HCT116 (cell line): ENCODE measurements at regions not wholly inside any gene's neighbourhood (a gene's known extent, or its start where the extent isn't known, plus 50 kb on each side); places are given as distances from the start of the nearest gene placed in this dataset.

Source experiments
- ATAC-seq: fragments of 200-7000 bp; cut with Tn5 transposase; 2 replicates; pipeline ENCODE4 v1.9.1; 2020; ENCODE audit warnings: mild to moderate bottlenecking, moderate library complexity
- BruUV-seq: library from RNA; stranded (reverse); fragments of 400-500 nt; replicated peaks from 2 replicates; lab custom pipeline; 2021; lab: Mats Ljungman, UMichigan
- CTCF ChIA-PET: fragments of 300-600 bp; sonication (Branson Sonifier 250); formaldehyde crosslinking; loops from one replicate; lab custom pipeline; 2021; ENCODE audit warnings: antibody characterized with exemption; lab: Charles Lee
- POLR2A ChIA-PET: fragments of 300-600, 350-600 bp; sonication (Branson Sonifier 250); formaldehyde crosslinking; loops from one replicate; lab custom pipeline; 2021; ENCODE audit warnings: antibody characterized with exemption; lab: Charles Lee
- RAD21 ChIA-PET, 2 experiments: fragments of 300-600 bp; sonication (Branson Sonifier 250); formaldehyde crosslinking; loops; one replicate each; lab custom pipeline; 2023; ENCODE audit warnings: low total read pairs in 2 of 2; ENCODE audit not compliant: uncharacterized antibody in 2 of 2, unreplicated experiment in 2 of 2, low non-redundant PET in 1 of 2; lab: Charles Lee
- DNase-seq: peaks from one replicate; pipeline ENCODE4 v3.0.0-alpha.2; 2010; ENCODE audit warnings: low read depth, low spot score
- H2AFZ ChIP-seq: fragments of 200-600 bp; shearing (Covaris generic), sonication (generic); 2 replicates; pipeline ENCODE4 v1.6.1; 2017; ENCODE audit warnings: low read depth, mixed run types, mixed read lengths, antibody characterized with exemption, low read length; ENCODE audit not compliant: poor library complexity, severe bottlenecking
- H3K27ac ChIP-seq: 2 replicates; pipeline ENCODE4 v1.5.1; 2012; ENCODE audit warnings: low read depth, low read length
- H3K27me3 ChIP-seq: fragments of 200-600 bp; sonication (generic); 2 replicates; pipeline ENCODE4 v1.6.1; 2016; ENCODE audit warnings: mixed run types, low read length, mixed read lengths; ENCODE audit not compliant: insufficient read depth
- H3K36me3 ChIP-seq, 2 experiments: fragments of 200-500 bp in 1 of 2; fragments of 200-600 bp in 1 of 2; sonication (Bioruptor generic) in 1 of 2; sonication (generic) in 1 of 2; 2 replicates each; pipeline versions ENCODE4 v1.5.1 to v1.6.1; 2014 to 2016; ENCODE audit warnings: low read length in 2 of 2, inconsistent platforms in 1 of 2, mixed read lengths in 1 of 2, mixed run types in 1 of 2; ENCODE audit not compliant: insufficient read depth in 2 of 2, control insufficient read depth in 1 of 2
- H3K4me1 ChIP-seq, 2 experiments: fragments of 200-600 bp in 1 of 2; sonication (generic) in 1 of 2; 2 replicates each; pipeline versions ENCODE4 v1.5.1 to v1.6.1; 2012 to 2017; ENCODE audit warnings: low read length in 2 of 2, inconsistent platforms in 1 of 2, mild to moderate bottlenecking in 1 of 2, mixed read lengths in 1 of 2, mixed run types in 1 of 2, moderate library complexity in 1 of 2; ENCODE audit not compliant: insufficient read depth in 2 of 2, control insufficient read depth in 1 of 2
- H3K4me2 ChIP-seq: fragments of 200-600 bp; sonication (generic); 2 replicates; pipeline ENCODE4 v1.6.1; 2017; ENCODE audit warnings: mixed run types, low read length, mixed read lengths
- H3K4me3 ChIP-seq, 2 experiments: fragments of 200-600 bp in 1 of 2; sonication (generic) in 1 of 2; replicated peaks in 1 of 2; 2 replicates each; pipeline ENCODE4 v1.5.1; 2011 to 2016; ENCODE audit warnings: low read length in 2 of 2, control low read depth in 1 of 2, low read depth in 1 of 2, mild to moderate bottlenecking in 1 of 2, mixed read lengths in 1 of 2, mixed run types in 1 of 2
- H3K79me2 ChIP-seq: fragments of 200-600 bp; sonication (generic); 2 replicates; pipeline ENCODE4 v1.6.1; 2017; ENCODE audit warnings: mild to moderate bottlenecking, mixed run types, low read length, moderate library complexity, mixed read lengths; ENCODE audit not compliant: insufficient read depth
- H3K9ac ChIP-seq: fragments of 200-600 bp; sonication (generic); 2 replicates; pipeline ENCODE4 v1.6.1; 2016; ENCODE audit warnings: low read length, mixed read lengths
- H3K9me2 ChIP-seq: fragments of 200-600 bp; sonication (generic), shearing (Covaris generic); 2 replicates; pipeline ENCODE4 v1.6.1; 2017; ENCODE audit warnings: mixed run types, mild to moderate bottlenecking, moderate library complexity; ENCODE audit not compliant: insufficient read depth
- H3K9me3 ChIP-seq, 2 experiments: fragments of 200-500 bp in 1 of 2; fragments of 200-600 bp in 1 of 2; sonication (Bioruptor generic) in 1 of 2; sonication (generic) in 1 of 2; 2 replicates each; pipeline ENCODE4 v1.6.1; 2014 to 2017; ENCODE audit warnings: low read length in 2 of 2, mixed read lengths in 2 of 2, inconsistent platforms in 1 of 2, low read depth in 1 of 2, mild to moderate bottlenecking in 1 of 2, mixed run types in 1 of 2, moderate library complexity in 1 of 2; ENCODE audit not compliant: control insufficient read depth in 1 of 2, insufficient read depth in 1 of 2
- H4K20me1 ChIP-seq: fragments of 200-600 bp; sonication (generic), shearing (Covaris generic); 2 replicates; pipeline ENCODE4 v1.6.1; 2017; ENCODE audit warnings: mixed run types, mild to moderate bottlenecking, moderate library complexity; ENCODE audit not compliant: insufficient read depth
- ATF3 ChIP-seq: IDR thresholded peaks from 2 replicates; pipeline ENCODE4 v1.6.1; 2012
- CBX3 ChIP-seq: IDR thresholded peaks from 2 replicates; pipeline ENCODE4 v1.6.1; 2012; ENCODE audit warnings: low read depth
- EZH2phosphoT487 ChIP-seq: fragments of 200-600 bp; IDR thresholded peaks from 2 replicates; pipeline ENCODE4 v1.6.1; 2018; ENCODE audit warnings: antibody characterized with exemption, borderline replicate concordance
- FOSL1 ChIP-seq: IDR thresholded peaks from 2 replicates; pipeline ENCODE4 v1.6.1; 2012; ENCODE audit warnings: low read depth
- MAX ChIP-seq: IDR thresholded peaks from 2 replicates; pipeline ENCODE4 v1.6.1; 2012
- POLR2AphosphoS5 ChIP-seq: IDR thresholded peaks from 2 replicates; pipeline ENCODE4 v1.6.1; 2011; ENCODE audit warnings: mild to moderate bottlenecking, low read depth, low read length, moderate library complexity
- REST ChIP-seq: IDR thresholded peaks from 2 replicates; pipeline ENCODE4 v1.6.1; 2012; ENCODE audit warnings: low read depth
- SIN3A ChIP-seq: IDR thresholded peaks from 2 replicates; pipeline ENCODE4 v1.6.1; 2012; ENCODE audit warnings: low read depth
- SP1 ChIP-seq: IDR thresholded peaks from 2 replicates; pipeline ENCODE4 v1.6.1; 2012; ENCODE audit warnings: low read depth
- YY1 ChIP-seq: IDR thresholded peaks from 2 replicates; pipeline ENCODE4 v1.6.1; 2011; ENCODE audit warnings: low read length, low read depth, moderate library complexity, mild to moderate bottlenecking; ENCODE audit not compliant: insufficient replicate concordance; ENCODE audit errors: extremely low read depth
- ZNF274 ChIP-seq: fragments of 200-500 bp; sonication (Bioruptor generic); IDR thresholded peaks from 2 replicates; pipeline ENCODE4 v1.6.1; 2014; ENCODE audit warnings: mild to moderate bottlenecking, low read depth, low read length, inconsistent platforms
- intact Hi-C: fragments of 100-400 bp; cut with micrococcal nuclease; formaldehyde crosslinking; loops from 2 replicates; pipeline ENCODE4 v1.10.0; 2022

- BruUV-seq = no TSS peak
- no peaks in the 10 kb centered on the region for H3K27me3 ChIP-seq
- peaks cover 6 to 8% of the 10 kb centered on the region in 2 experiments; a peak in 3 of 4 replicates for H3K4me1 ChIP-seq
- no peak overlapping the region for H3K9ac ChIP-seq
- DNase-seq (no peak), ATAC-seq (no peak)
- H3K36me3 ChIP-seq = no peaks in the 10 kb centered on the region
- no peak for TF ChIP-seq ATF3
- POLR2A ChIA-PET = no interaction called here
- no peak overlapping the region for H3K4me3 ChIP-seq
- H4K20me1 ChIP-seq = no peaks in the 10 kb centered on the region
- no peaks in the 10 kb centered on the region for H3K79me2 ChIP-seq
- no peak overlapping the region for H3K4me2 ChIP-seq
- CTCF ChIA-PET = no interaction called here
- no peaks in the 10 kb centered on the region for H3K9me3 ChIP-seq
- RAD21 ChIA-PET = no interaction called here
- no peak overlapping the region for H3K27ac ChIP-seq
- H2AFZ ChIP-seq = no peak overlapping the region
- intact Hi-C loops = no loop called here
- H3K9me2 ChIP-seq = no peaks in the 10 kb centered on the region
Observed at GRCh38 chr21:35479065-35479448, 430.0 kb upstream of the RUNX1 start.

GRCh38 chr21:35478161-35479064, 429.3 kb upstream of the RUNX1 start:
- Histone ChIP-seq H3K79me2 (no peaks in the 10 kb centered on the region), H3K9me3 (no peaks in the 10 kb centered on the region), H3K4me1 (peaks cover 6 to 8% of the 10 kb centered on the region in 2 experiments; a peak in 3 of 4 replicates), H3K9ac (no peak overlapping the region), H3K9me2 (no peaks in the 10 kb centered on the region), H3K4me2 (no peak overlapping the region), H3K27ac (no peak overlapping the region), H3K36me3 (no peaks in the 10 kb centered on the region), H2AFZ (no peak overlapping the region), H4K20me1 (no peaks in the 10 kb centered on the region), H3K27me3 (no peaks in the 10 kb centered on the region), H3K4me3 (no peak overlapping the region)
- POLR2A ChIA-PET = no interaction called here
- RAD21 ChIA-PET = no interaction called here
- intact Hi-C loops = no loop called here
- DNase-seq (no peak), ATAC-seq (no peak)
- BruUV-seq = no TSS peak
- CTCF ChIA-PET = no interaction called here
- no peak for TF ChIP-seq SIN3A
- TF ChIP-seq EZH2phosphoT487 = no peak
- TF ChIP-seq POLR2AphosphoS5 = no peak
- no peak for TF ChIP-seq FOSL1
- no peak for TF ChIP-seq YY1
- no peak for TF ChIP-seq ZNF274
- TF ChIP-seq REST = no peak
- no peak for TF ChIP-seq MAX
- TF ChIP-seq SP1 = no peak
- TF ChIP-seq CBX3 = no peak
